Neural cell (in vitro differentiated cells): ENCODE measurements at regions not wholly inside any gene's neighbourhood (a gene's known extent, or its start where the extent isn't known, plus 50 kb on each side); places are given as distances from the start of the nearest gene placed in this dataset.
A peak's percentile ranks its signal among the peaks of the same experiment; 100 is the strongest.
"Not testable (repeated sequence)": the region's sequence is repeated elsewhere in the genome, so short reads cannot be mapped to it uniquely, and the experiment has no call there.

Experiments
- H2AFZ ChIP-seq: fragments of 200-600, 300-800 bp; sonication (generic), shearing (Covaris generic); 2 replicates; pipeline ENCODE4 v1.6.0; 2014; ENCODE audit warnings: low read depth, mild to moderate bottlenecking, antibody characterized with exemption, low read length, moderate library complexity
- H3F3A ChIP-seq: fragments of 200-600 bp; shearing (Covaris generic); 2 replicates; pipeline ENCODE4 v1.6.1; 2016; ENCODE audit warnings: mild to moderate bottlenecking, moderate library complexity, mixed read lengths, antibody characterized with exemption, low read length; ENCODE audit not compliant: insufficient read depth, poor library complexity, severe bottlenecking
- H3K27ac ChIP-seq: fragments of 200-600, 300-800 bp; sonication (generic), shearing (Covaris generic); 2 replicates; pipeline ENCODE4 v1.5.1; 2014; ENCODE audit warnings: mild to moderate bottlenecking, low read length, moderate library complexity
- H3K27me3 ChIP-seq: fragments of 300-800, 200-600 bp; sonication (generic), shearing (Covaris generic); 2 replicates; pipeline ENCODE4 v1.6.0; 2014; ENCODE audit warnings: mild to moderate bottlenecking, low read depth, low read length, moderate library complexity; ENCODE audit not compliant: insufficient read depth
- H3K36me3 ChIP-seq: fragments of 300-800, 200-600 bp; sonication (generic), shearing (Covaris generic); 2 replicates; pipeline ENCODE4 v1.5.1; 2014; ENCODE audit warnings: mild to moderate bottlenecking, antibody characterized with exemption, low read length, moderate library complexity; ENCODE audit not compliant: insufficient read depth
- H3K4me2 ChIP-seq: fragments of 300-800, 200-600 bp; sonication (generic), shearing (Covaris generic); 2 replicates; pipeline ENCODE4 v1.6.0; 2014; ENCODE audit warnings: mild to moderate bottlenecking, low read length
- H3K4me3 ChIP-seq: fragments of 300-800, 200-600 bp; sonication (generic), shearing (Covaris generic); 2 replicates; pipeline ENCODE4 v1.5.1; 2014; ENCODE audit warnings: mild to moderate bottlenecking, low read length, moderate library complexity
- H3K79me2 ChIP-seq: fragments of 200-600 bp; shearing (Covaris generic); replicated peaks from 2 replicates; pipeline ENCODE4 v1.6.0; 2014; ENCODE audit warnings: mild to moderate bottlenecking, low read length, moderate library complexity; ENCODE audit not compliant: insufficient read depth
- H3K9ac ChIP-seq: fragments of 300-800, 200-600 bp; sonication (generic), shearing (Covaris generic); 2 replicates; pipeline ENCODE4 v1.6.1; 2016; ENCODE audit warnings: mild to moderate bottlenecking, low read length, mixed read lengths
- H3K9me2 ChIP-seq: fragments of 200-600 bp; shearing (Covaris generic); 2 replicates; pipeline ENCODE4 v1.6.1; 2016; ENCODE audit warnings: mild to moderate bottlenecking, low read length, mixed read lengths; ENCODE audit not compliant: insufficient read depth
- H3K9me3 ChIP-seq: fragments of 200-600, 300-800 bp; sonication (generic), shearing (Covaris generic); 2 replicates; pipeline ENCODE4 v1.6.1; 2016; ENCODE audit warnings: mild to moderate bottlenecking, mixed run types, low read length, moderate library complexity, mixed read lengths
- H4K20me1 ChIP-seq: fragments of 200-600 bp; shearing (Covaris generic); 2 replicates; pipeline ENCODE4 v1.6.1; 2016; ENCODE audit warnings: mild to moderate bottlenecking, mixed run types; ENCODE audit not compliant: insufficient read depth
- EP300 ChIP-seq: fragments of 450-650 bp; conservative IDR thresholded peaks from 2 replicates; pipeline ENCODE4 v1.6.1; 2014; ENCODE audit warnings: antibody characterized with exemption, mild to moderate bottlenecking, moderate library complexity; ENCODE audit not compliant: poor library complexity, severe bottlenecking
- EZH2 ChIP-seq: fragments of 200-600, 300-800 bp; shearing (Covaris generic), sonication (generic); IDR thresholded peaks from 2 replicates; pipeline ENCODE4 v1.6.1; 2014; ENCODE audit warnings: antibody characterized with exemption, low read length, borderline replicate concordance, mild to moderate bottlenecking; ENCODE audit not compliant: insufficient read depth, poor library complexity, severe bottlenecking
- MXI1 ChIP-seq: fragments of 450-650 bp; conservative IDR thresholded peaks from 2 replicates; pipeline ENCODE4 v1.6.1; 2014; ENCODE audit warnings: antibody characterized with exemption, mild to moderate bottlenecking; ENCODE audit not compliant: poor library complexity, severe bottlenecking
- POLR2AphosphoS5 ChIP-seq: IDR thresholded peaks from 2 replicates; pipeline ENCODE4 v1.6.1; 2012
- RAD21 ChIP-seq: fragments of 450-650 bp; conservative IDR thresholded peaks from 2 replicates; pipeline ENCODE4 v1.6.1; 2014; ENCODE audit warnings: antibody characterized with exemption, mild to moderate bottlenecking, moderate library complexity
- SMC3 ChIP-seq: fragments of 450-650 bp; conservative IDR thresholded peaks from 2 replicates; pipeline ENCODE4 v1.6.1; 2014; ENCODE audit warnings: antibody characterized with exemption, mild to moderate bottlenecking, moderate library complexity; ENCODE audit not compliant: poor library complexity
- TAF1 ChIP-seq: IDR thresholded peaks from 2 replicates; pipeline ENCODE4 v1.6.1; 2012; ENCODE audit warnings: low read depth
- TF ChIP-seq, protein P1 (sequence below): fragments of 450-650 bp; IDR thresholded peaks from 2 replicates; pipeline ENCODE4 v1.5.1; 2014; ENCODE audit warnings: antibody characterized with exemption, mild to moderate bottlenecking, moderate library complexity; ENCODE audit not compliant: poor library complexity, severe bottlenecking
- TF ChIP-seq, protein P2 (sequence below): IDR thresholded peaks from 2 replicates; pipeline ENCODE4 v1.6.1; 2012; ENCODE audit warnings: borderline replicate concordance

- Histone ChIP-seq H4K20me1 (no peaks in the 10 kb centered on the region), H3K9ac (no peak overlapping the region), H3K79me2 (no peaks in the 10 kb centered on the region), H3K4me3 (peak overlapping the region; percentile 3), H3K27ac (peak overlapping the region; percentile 12), H3K4me2 (no peak overlapping the region), H3K36me3 (no peaks in the 10 kb centered on the region), H3K27me3 (no peaks in the 10 kb centered on the region), H3K9me3 (no peaks in the 10 kb centered on the region), H3K9me2 (no peaks in the 10 kb centered on the region), H2AFZ (no peak overlapping the region), H3F3A (no peaks in the 10 kb centered on the region)
- TF ChIP-seq SMC3 (peak; percentile 11), MXI1 (no peak), POLR2AphosphoS5 (peak; percentile 94), RAD21 (no peak), EZH2 (no peak), TAF1 (no peak), EP300 (peak; percentile 99)
- TF ChIP-seq, protein P1, sequence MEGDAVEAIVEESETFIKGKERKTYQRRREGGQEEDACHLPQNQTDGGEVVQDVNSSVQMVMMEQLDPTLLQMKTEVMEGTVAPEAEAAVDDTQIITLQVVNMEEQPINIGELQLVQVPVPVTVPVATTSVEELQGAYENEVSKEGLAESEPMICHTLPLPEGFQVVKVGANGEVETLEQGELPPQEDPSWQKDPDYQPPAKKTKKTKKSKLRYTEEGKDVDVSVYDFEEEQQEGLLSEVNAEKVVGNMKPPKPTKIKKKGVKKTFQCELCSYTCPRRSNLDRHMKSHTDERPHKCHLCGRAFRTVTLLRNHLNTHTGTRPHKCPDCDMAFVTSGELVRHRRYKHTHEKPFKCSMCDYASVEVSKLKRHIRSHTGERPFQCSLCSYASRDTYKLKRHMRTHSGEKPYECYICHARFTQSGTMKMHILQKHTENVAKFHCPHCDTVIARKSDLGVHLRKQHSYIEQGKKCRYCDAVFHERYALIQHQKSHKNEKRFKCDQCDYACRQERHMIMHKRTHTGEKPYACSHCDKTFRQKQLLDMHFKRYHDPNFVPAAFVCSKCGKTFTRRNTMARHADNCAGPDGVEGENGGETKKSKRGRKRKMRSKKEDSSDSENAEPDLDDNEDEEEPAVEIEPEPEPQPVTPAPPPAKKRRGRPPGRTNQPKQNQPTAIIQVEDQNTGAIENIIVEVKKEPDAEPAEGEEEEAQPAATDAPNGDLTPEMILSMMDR: no peak
- TF ChIP-seq, protein P2, sequence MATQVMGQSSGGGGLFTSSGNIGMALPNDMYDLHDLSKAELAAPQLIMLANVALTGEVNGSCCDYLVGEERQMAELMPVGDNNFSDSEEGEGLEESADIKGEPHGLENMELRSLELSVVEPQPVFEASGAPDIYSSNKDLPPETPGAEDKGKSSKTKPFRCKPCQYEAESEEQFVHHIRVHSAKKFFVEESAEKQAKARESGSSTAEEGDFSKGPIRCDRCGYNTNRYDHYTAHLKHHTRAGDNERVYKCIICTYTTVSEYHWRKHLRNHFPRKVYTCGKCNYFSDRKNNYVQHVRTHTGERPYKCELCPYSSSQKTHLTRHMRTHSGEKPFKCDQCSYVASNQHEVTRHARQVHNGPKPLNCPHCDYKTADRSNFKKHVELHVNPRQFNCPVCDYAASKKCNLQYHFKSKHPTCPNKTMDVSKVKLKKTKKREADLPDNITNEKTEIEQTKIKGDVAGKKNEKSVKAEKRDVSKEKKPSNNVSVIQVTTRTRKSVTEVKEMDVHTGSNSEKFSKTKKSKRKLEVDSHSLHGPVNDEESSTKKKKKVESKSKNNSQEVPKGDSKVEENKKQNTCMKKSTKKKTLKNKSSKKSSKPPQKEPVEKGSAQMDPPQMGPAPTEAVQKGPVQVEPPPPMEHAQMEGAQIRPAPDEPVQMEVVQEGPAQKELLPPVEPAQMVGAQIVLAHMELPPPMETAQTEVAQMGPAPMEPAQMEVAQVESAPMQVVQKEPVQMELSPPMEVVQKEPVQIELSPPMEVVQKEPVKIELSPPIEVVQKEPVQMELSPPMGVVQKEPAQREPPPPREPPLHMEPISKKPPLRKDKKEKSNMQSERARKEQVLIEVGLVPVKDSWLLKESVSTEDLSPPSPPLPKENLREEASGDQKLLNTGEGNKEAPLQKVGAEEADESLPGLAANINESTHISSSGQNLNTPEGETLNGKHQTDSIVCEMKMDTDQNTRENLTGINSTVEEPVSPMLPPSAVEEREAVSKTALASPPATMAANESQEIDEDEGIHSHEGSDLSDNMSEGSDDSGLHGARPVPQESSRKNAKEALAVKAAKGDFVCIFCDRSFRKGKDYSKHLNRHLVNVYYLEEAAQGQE: peak; percentile 89
These were observed 197.8 kb downstream of the CWF19L2 start for GRCh38 chr11:107259811-107260221.

- Histone ChIP-seq H3K4me3 (no peak overlapping the region), H3K79me2 (no peaks in the 10 kb centered on the region), H3K9ac (no peak overlapping the region), H3K27me3 (no peaks in the 10 kb centered on the region), H3F3A (no peaks in the 10 kb centered on the region), H4K20me1 (no peaks in the 10 kb centered on the region), H3K9me3 (no peaks in the 10 kb centered on the region), H2AFZ (no peak overlapping the region), H3K9me2 (no peaks in the 10 kb centered on the region), H3K27ac (no peak overlapping the region), H3K36me3 (no peaks in the 10 kb centered on the region), H3K4me2 (no peak overlapping the region)
- no peak for TF ChIP-seq EZH2
- TF ChIP-seq, protein P2: no peak
- TF ChIP-seq, protein P1: no peak
- TF ChIP-seq RAD21: no peak
- no peak for TF ChIP-seq EP300
- TF ChIP-seq MXI1: no peak
- TF ChIP-seq TAF1: no peak
- no peak for TF ChIP-seq SMC3
These were observed 199.9 kb downstream of the CWF19L2 start for GRCh38 chr11:107257710-107258109.

GRCh38 chr11:107253661-107254060 lies 204.0 kb downstream of the CWF19L2 start:
- not testable (repeated sequence) for H2AFZ ChIP-seq, H3K27me3 ChIP-seq, H3K4me3 ChIP-seq

More at GRCh38 chr11:107253661-107254060, 204.0 kb downstream of the CWF19L2 start:
- H3K36me3 ChIP-seq, H3K27ac ChIP-seq, H3K4me2 ChIP-seq, H4K20me1 ChIP-seq, H3K79me2 ChIP-seq, H3K9me2 ChIP-seq, H3F3A ChIP-seq, H3K9me3 ChIP-seq, H3K9ac ChIP-seq: not testable (repeated sequence)
